Activated CD8-positive, alpha-beta T cell treated with anti-CD3 and anti-CD28 coated beads for 36 hours (primary cell): ENCODE measurements at regions not wholly inside any gene's neighbourhood (a gene's known extent, or its start where the extent isn't known, plus 50 kb on each side); places are given as distances from the start of the nearest gene placed in this dataset.

Experiments used
- ATAC-seq: fragments of 200-7000 bp; cut with Tn5 transposase; one replicate; pipeline ENCODE4 v1.10.0; 2021; ENCODE audit warnings: mild to moderate bottlenecking, moderate library complexity
- CTCF ChIA-PET: fragments of 350-600 bp; sonication (Branson Sonifier 250); formaldehyde crosslinking; loops from one replicate; lab custom pipeline; 2021; ENCODE audit warnings: antibody characterized with exemption; lab: Charles Lee
- POLR2A ChIA-PET: fragments of 350-600 bp; sonication (Branson Sonifier 250); formaldehyde crosslinking; loops from one replicate; lab custom pipeline; 2021; ENCODE audit warnings: antibody characterized with exemption; lab: Charles Lee
- DNase-seq: peaks from one replicate; pipeline ENCODE4 v3.0.0-alpha.2; 2020
- H3K27ac Mint-ChIP-seq: one replicate; pipeline ENCODE4 v1.8.0; 2021; ENCODE audit warnings: mild to moderate bottlenecking, mixed read lengths
- H3K27me3 Mint-ChIP-seq: one replicate; pipeline ENCODE4 v1.8.0; 2021; ENCODE audit warnings: mixed read lengths
- H3K36me3 Mint-ChIP-seq: one replicate; pipeline ENCODE4 v1.8.0; 2021; ENCODE audit warnings: low read depth, mixed read lengths
- H3K4me1 Mint-ChIP-seq: one replicate; pipeline ENCODE4 v1.8.0; 2021; ENCODE audit warnings: low read depth, mixed read lengths
- H3K4me3 Mint-ChIP-seq: one replicate; pipeline ENCODE4 v1.8.0; 2021; ENCODE audit warnings: mild to moderate bottlenecking, moderate library complexity, mixed read lengths
- H3K9me3 Mint-ChIP-seq: one replicate; pipeline ENCODE4 v1.8.0; 2021; ENCODE audit warnings: mixed read lengths
- intact Hi-C: fragments of 100-400 bp; cut with micrococcal nuclease; formaldehyde crosslinking; loops from one replicate; pipeline ENCODE4 v1.10.0; 2022
- TF ChIP-seq, protein P1 (sequence below): fragments of 200-600 bp; IDR thresholded peaks from one replicate; pipeline ENCODE4 v1.8.0; 2022; ENCODE audit warnings: antibody characterized with exemption, mild to moderate bottlenecking

DNA sequence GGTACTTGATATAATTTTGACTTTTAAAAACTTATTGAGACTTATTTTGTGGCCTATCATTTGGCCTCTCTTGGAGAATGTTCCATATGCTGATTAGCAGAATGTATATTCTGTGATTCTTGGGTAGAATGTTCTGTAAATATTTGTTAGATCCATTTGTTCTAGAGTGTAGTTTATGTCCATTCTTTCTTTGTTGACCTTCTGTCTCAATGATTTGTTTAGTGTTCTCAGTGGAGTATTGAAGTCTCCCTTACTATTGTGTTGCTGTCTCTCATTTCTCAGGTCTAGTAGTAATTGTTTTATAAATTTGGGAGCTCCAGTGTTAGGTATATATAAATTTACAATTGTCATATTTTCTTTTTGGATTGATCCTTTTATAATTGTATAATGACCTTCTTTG lies 349.6 kb upstream of the CWC22 start:
- TF ChIP-seq, protein P1, sequence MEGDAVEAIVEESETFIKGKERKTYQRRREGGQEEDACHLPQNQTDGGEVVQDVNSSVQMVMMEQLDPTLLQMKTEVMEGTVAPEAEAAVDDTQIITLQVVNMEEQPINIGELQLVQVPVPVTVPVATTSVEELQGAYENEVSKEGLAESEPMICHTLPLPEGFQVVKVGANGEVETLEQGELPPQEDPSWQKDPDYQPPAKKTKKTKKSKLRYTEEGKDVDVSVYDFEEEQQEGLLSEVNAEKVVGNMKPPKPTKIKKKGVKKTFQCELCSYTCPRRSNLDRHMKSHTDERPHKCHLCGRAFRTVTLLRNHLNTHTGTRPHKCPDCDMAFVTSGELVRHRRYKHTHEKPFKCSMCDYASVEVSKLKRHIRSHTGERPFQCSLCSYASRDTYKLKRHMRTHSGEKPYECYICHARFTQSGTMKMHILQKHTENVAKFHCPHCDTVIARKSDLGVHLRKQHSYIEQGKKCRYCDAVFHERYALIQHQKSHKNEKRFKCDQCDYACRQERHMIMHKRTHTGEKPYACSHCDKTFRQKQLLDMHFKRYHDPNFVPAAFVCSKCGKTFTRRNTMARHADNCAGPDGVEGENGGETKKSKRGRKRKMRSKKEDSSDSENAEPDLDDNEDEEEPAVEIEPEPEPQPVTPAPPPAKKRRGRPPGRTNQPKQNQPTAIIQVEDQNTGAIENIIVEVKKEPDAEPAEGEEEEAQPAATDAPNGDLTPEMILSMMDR: no peak
- H3K4me3 Mint-ChIP-seq: no peak overlapping the region
- H3K9me3 Mint-ChIP-seq: no peaks in the 10 kb centered on the region
- intact Hi-C loops: no loop called here
- no peak for ATAC-seq
- H3K27ac Mint-ChIP-seq: no peak overlapping the region
- no peaks in the 10 kb centered on the region for H3K4me1 Mint-ChIP-seq
- ChIA-PET POLR2A (no interaction called here), CTCF (no interaction called here)
- no peak for DNase-seq
- H3K27me3 Mint-ChIP-seq: peaks cover 1% of the 10 kb centered on the region
- no peaks in the 10 kb centered on the region for H3K36me3 Mint-ChIP-seq

DNA sequence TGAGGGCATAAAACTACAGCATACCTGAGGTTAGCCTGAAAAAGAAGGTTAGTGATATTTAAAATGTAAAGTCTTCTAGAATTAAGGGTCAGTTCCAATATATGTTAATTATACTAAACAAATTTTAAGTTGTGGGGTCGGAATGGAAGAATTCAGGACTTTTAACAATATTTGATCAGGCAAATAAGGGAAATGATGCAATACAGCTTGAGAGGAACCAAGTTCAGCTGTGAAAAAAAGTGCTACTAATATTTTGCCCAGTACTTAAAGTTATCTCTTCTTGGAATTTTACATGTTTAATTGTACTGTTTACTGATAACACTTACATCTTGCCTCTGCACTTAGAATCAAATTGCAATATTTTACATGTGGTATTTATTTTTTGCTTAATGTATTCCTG lies 345.5 kb upstream of the CWC22 start:
- Mint-ChIP-seq H3K36me3 (no peaks in the 10 kb centered on the region), H3K27ac (no peak overlapping the region), H3K9me3 (no peaks in the 10 kb centered on the region), H3K4me3 (no peak overlapping the region), H3K4me1 (no peaks in the 10 kb centered on the region), H3K27me3 (peaks cover 1% of the 10 kb centered on the region)
- DNase-seq (no peak), ATAC-seq (no peak)
- intact Hi-C loops: no loop called here
- TF ChIP-seq, protein P1: no peak
- ChIA-PET CTCF (no interaction called here), POLR2A (no interaction called here)

DNA sequence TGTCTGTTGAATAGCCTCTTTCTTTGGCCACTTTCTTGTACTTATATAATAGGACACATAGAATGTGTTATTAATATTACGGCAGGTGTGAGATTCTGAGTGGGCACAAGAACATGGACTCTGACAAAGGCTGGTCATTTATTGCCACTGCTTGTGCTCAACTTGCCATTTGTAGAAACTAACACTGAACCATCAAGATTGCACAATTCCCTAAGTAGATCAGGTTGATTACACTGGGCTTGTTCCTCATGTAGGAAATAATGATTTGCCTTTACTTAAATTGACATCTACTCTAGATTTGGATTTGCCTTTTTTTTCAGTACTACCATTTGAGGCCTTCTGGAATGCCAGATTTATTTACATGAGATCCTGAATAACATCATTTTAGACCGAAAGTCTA lies 342.7 kb upstream of the CWC22 start:
- Mint-ChIP-seq H3K4me1 (no peaks in the 10 kb centered on the region), H3K9me3 (no peaks in the 10 kb centered on the region), H3K27ac (no peak overlapping the region), H3K36me3 (no peaks in the 10 kb centered on the region), H3K27me3 (no peaks in the 10 kb centered on the region), H3K4me3 (no peak overlapping the region)
- TF ChIP-seq, protein P1: no peak
- intact Hi-C loops: no loop called here
- DNase-seq (no peak), ATAC-seq (no peak)
- ChIA-PET POLR2A (no interaction called here), CTCF (no interaction called here)

DNA sequence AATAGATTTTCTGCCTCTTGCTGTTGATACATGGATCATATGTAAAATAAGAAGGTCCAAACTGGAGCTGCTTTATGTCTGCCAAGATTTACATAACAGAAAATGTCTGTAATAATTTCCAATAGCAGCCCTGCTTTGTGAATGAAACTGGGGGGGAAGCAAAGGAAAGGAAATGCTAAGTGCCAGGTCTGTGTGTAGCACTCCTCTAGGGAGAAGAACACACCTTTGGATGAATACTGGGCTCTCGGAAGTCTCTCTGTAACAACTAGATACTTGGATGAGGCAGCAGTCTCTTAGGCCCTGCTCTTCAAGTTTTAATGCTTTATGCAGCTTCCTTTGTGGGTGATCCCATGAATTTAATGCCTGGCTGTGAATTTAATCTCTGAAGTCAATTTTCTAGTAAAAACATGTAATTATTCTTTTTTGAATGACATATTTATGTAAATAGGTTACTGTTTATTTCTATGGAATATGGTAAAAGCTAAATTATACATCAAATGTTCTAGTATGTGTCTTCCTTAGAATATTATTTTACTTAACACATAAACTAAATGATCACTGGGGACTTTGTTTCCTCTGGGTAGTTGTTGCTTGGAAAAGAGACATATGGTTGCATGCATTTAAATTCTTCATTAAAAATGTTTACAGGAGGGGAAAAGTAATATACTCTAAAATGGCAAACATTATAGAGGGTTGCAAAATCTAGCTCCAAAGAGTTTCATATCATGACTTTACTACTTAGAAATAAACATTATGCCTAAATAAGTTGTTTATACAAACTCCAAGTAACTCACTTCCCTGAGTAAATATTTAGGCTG lies 336.6 kb upstream of the CWC22 start:
- DNase-seq: no peak
- intact Hi-C loops: no loop called here
- no peak overlapping the region for H3K27ac Mint-ChIP-seq
- no peaks in the 10 kb centered on the region for H3K27me3 Mint-ChIP-seq
- no peak for ATAC-seq
- H3K36me3 Mint-ChIP-seq: no peaks in the 10 kb centered on the region
- POLR2A ChIA-PET: no interaction called here
- no peaks in the 10 kb centered on the region for H3K4me1 Mint-ChIP-seq
- TF ChIP-seq, protein P1: no peak
- H3K9me3 Mint-ChIP-seq: peaks cover 3% of the 10 kb centered on the region
- H3K4me3 Mint-ChIP-seq: no peak overlapping the region
- CTCF ChIA-PET: no interaction called here

DNA sequence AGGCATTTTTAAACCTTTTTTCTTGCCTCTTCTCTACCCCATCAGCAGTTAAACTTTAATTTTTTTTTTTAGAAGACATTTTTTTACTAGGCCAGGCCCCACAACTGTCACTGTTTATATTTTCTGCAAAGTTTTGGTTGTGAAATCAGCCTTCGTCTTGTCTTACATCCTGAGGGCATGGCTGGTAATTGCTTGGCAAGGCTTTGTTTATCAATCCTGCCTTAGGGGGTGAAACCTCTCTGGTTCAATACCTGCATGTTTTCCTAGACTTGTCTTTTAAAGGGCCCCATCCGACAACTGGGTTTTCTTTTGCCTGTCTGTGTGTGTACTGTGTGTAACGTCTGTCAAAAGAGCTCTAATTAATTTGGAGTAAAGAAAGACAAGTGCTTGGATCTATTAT lies 330.0 kb upstream of the CWC22 start:
- no peaks in the 10 kb centered on the region for H3K4me1 Mint-ChIP-seq
- peaks cover 27% of the 10 kb centered on the region for H3K9me3 Mint-ChIP-seq
- intact Hi-C loops: no loop called here
- CTCF ChIA-PET: interaction anchor here (1.1 kb wide), 1 partner anchor 14 kb away, joined by 3 read pairs; no protein-coding TSS in a partner anchor
- H3K27ac Mint-ChIP-seq: no peak overlapping the region
- TF ChIP-seq, protein P1: no peak
- no peaks in the 10 kb centered on the region for H3K27me3 Mint-ChIP-seq
- no peaks in the 10 kb centered on the region for H3K36me3 Mint-ChIP-seq
- DNase-seq: no peak
- POLR2A ChIA-PET: no interaction called here
- no peak overlapping the region for H3K4me3 Mint-ChIP-seq
- no peak for ATAC-seq
